ENCODE measurements at regions not wholly inside any gene's neighbourhood (a gene's known extent, or its start where the extent isn't known, plus 50 kb on each side); places are given as distances from the start of the nearest gene placed in this dataset.
A peak's percentile ranks its signal among the peaks of the same experiment; 100 is the strongest.

DNA sequence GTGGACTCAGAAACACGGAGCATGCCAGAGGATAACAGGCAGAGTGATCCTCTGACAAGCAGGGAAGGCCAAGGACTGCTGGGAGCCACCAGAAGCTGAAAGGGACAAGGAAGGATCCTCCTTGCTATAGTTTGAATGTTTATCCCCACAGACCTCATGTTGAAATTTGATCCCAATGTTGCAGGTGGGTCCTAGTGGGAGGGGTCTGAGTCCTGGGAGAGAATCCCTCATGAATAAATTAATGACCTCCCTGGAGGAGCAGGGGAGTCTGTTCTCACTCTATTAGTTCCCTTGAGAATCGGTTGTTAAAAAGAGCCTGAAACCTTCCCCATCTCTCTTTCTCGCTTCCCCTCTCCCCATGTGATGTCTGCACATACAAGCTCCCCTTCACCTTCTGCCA lies 124.4 kb downstream of the FBXO15 start:
- no peak for DNase-seq

DNA sequence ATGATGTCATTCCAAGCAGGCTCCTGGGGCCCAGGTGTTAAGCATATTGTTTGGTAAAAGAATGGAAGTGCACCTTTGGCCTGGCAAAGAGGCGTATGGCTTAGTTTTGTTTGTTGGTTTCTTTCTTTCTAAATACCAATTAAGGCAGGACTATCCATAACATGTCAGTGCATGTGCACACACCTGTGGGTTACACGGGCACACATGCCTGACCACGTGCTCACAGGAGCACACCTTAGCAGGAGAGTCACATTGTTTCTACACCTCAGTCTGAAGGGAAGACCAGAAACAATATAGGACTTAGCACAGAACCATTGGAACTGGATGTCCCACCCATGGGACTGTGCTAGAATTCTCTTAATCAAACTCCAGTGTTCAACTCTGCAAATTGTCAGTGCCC lies 127.8 kb downstream of the FBXO15 start:
- no peak for DNase-seq

DNA sequence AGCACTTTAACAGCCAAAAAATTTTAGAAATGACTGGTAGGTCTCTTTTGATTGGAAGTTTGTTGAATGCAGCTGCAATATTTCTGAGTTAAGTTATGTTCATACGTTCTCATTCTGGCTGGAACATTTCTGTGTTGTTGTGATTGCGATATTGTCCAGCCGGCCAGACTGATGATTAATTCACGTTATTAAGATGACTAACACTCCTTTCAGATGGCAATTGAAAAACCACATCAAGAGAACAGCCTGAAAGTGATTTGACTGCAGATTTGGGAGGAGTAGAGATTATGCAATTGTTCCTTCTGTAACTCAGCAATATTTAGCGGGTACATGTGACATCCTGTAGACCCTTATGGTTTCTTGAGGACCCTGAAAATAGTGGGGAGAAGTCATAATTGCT lies 133.7 kb downstream of the FBXO15 start:
- DNase-seq: peak; percentile 38

DNA sequence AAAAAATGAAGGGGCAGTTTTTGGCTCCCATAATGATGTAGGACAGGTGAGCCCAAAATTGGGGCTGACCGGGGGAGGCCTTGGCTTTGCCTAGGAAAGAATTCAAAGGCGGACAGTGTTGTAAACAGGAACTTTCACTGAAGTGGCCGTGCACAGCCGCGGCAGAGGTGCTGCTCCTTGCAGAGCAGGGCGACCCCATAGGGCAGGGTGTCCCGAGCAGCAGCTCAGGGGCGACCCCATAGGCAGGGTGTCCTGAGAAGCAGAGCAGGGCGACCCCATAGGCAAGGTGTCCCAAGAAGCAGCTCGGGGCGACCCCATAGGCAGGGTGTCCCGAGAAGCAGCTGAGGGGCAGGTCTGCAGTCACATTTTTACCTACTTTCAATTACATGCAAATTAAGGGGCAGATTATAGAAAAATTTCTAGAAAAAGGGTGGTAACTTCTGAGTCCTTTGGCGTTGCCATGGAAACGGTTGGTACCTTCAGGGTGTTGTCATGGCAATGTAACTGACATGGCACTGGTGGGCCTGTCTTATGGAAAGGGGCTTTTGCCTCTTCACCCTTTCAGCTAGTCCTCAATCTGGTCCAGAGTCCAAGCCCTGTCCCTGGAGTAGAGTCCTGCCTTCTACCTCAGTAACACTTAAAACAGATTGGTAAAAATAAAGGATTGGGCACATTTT lies 134.5 kb downstream of the FBXO15 start:
- no peak for DNase-seq

DNA sequence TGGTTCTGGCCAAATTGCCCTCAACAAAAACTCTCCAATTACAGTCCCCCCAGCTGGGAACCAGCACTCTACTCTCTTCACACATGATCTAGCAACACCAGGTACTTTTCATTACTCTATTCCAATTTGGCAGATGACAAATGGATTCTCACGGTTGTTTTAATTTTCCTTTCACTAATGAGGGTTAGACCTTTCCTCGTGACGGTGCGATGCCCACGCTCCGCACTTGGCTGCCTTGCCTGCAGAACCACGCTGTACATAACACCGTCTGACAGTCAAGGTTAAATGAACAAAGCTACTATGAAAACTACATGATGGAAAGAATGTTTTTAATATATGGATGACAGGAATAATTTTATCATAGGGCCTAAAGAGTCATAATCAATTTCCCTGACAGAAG lies 141.5 kb downstream of the FBXO15 start:
- no peak for DNase-seq

DNA sequence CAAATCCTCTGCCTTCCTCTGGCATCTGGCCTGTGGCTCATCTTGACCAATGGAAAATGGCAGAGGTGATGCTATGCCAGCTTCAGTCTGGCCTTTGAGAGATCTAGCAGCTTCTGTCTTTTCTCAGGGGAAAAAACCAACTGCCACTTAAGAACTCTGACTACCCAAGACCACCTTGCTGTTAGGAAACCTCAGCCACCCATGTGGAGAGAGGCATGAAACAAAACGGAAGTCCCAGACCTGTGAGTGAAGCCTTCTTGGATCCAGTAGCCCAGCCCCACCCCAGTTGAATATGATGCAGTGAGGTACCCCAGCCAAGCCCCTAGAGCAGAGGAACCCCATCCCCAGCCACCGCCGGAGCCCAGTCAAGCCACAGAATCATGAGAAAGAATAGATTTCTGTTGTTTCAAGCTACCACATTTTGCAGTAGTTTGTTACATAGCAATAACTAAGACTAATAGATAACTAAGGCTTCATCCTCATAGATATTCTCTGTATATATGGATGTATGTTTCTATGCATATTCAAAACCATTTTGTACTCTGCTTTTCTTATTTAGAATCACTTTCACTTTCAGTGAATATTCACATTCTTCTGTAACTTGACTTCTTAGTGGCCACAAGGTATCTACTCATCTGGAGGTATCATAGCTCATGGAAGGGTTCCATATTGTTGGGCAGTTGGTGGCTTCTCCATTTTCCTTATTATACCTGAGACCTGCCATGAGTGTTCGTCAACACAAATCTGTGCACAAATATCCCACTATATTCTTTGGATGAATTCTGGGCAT lies 142.1 kb downstream of the FBXO15 start:
- DNase-seq: no peak

DNA sequence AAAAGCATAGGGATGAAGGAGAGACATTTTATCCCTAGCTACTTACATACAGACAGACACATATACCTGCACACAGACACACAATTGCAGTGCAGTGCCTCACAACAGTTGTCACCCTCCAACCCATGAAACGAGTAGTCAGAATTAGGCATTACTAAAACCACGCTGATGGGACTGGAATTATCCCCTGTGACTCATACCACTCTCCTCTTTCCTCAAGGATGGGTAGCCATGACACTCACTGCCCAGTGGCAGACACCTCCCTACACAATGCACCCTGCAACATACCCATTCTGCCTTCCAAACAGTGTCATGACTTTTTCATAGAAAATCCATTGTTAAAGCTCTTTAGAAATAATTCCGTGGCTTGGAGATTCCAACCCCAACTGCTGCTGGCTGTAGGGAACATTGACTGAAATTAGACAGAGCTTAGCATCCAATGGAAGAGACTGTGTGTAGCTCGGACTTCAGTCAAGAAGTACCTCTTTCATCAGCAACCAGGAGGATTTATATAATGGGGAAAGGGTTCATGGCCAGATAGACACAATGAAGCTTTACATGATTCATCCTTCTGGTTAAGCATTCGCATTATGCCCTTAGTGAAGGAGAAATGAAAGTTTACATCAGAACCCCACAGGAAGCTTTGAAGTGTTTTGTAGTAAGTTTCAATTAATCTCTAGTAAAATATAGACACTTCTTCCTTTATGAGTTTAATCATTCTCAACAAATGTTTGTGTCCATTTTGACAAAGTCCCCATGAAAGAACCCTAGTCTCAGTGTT lies 155.2 kb downstream of the FBXO15 start:
- no peak for DNase-seq

DNA sequence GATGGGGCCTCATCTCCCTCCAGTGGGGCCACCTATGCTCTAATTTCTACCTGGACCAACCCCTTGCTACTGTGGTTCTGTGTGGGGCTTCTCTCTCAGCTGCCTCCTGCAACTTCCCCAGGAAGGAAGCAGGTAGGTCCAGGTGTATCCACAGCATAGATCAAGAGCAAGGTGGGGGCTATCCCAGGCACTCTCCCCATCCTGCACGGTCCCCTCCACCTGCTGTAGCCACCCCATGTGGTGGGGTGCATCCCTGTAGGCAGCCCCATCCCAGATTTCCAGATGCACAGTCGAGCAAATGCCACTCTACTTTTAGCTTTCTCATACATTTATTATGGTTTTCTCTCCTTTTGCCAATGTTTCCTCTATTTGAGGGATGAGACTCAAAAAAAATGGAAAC lies 156.1 kb downstream of the FBXO15 start:
- DNase-seq: no peak

DNA sequence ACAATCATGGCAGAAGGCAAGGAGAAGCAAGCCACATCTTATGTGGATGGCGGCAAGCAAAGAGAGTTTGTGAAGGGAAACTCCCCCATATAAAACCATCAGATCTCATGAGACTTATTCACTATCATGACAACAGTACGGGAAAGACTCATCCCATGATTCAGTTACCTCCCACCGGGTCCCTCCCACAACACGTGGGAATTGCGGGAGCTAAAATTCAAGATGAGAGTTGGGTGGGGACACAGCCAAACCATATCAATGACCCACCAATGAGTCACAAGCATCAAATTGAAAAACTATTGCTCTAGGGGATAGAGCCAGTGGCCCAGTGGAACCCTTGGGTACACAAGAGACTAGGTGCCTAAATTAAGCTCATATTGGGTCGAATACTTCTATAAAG lies 157.4 kb downstream of the FBXO15 start:
- no peak for DNase-seq

DNA sequence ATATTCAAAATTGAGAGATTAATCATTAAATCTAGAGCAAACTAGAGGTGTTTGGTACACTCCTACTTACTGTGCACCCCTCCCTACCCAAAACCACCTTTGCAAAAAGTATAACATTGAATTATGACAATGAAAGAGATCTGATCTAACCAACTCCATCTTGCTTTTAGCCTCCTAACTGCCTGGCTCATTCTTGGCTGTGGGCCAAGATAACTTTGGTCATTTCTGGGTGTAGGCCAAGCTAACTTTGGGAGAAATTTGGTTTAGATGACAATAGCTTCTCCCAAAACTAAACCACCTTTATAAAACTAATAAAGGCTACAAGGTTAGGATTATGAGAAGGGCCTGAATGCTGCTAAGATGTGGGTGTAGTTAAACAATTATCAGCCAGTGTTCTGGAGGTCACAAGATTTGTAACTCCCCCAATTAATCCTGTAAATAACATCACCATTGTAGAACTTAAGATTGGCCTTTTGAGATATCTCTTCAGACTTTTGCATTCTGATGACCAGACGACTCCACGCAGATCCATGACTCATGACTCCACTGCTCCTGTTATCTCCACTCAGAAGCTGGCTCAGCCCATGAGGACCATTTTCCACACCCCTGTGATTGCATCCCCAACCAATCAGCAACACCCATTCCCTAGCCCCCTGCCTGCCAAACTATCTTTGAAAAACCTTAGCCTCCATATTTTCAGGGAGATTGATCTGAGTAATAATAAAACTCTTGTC lies 160.2 kb downstream of the FBXO15 start:
- DNase-seq: peak; percentile 21

DNA sequence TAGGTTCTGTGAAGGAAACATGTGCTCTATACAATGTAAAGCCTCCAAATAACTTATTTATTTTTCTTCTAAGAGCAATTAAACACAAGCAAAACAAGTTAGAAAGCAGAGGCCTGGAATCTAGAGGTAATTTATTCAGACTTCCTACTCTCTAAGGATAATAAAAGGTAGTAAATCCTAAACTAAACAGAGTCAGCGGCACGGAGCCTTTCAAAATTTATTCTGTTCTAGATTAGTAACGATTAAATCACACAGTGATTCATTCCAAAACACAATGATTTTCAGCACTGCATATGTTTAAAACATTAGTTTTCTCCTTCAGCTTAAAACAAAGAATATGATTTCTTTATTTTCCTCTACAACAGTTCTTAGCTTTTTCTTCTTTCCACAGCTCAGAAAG lies 160.9 kb downstream of the FBXO15 start:
- DNase-seq: no peak

DNA sequence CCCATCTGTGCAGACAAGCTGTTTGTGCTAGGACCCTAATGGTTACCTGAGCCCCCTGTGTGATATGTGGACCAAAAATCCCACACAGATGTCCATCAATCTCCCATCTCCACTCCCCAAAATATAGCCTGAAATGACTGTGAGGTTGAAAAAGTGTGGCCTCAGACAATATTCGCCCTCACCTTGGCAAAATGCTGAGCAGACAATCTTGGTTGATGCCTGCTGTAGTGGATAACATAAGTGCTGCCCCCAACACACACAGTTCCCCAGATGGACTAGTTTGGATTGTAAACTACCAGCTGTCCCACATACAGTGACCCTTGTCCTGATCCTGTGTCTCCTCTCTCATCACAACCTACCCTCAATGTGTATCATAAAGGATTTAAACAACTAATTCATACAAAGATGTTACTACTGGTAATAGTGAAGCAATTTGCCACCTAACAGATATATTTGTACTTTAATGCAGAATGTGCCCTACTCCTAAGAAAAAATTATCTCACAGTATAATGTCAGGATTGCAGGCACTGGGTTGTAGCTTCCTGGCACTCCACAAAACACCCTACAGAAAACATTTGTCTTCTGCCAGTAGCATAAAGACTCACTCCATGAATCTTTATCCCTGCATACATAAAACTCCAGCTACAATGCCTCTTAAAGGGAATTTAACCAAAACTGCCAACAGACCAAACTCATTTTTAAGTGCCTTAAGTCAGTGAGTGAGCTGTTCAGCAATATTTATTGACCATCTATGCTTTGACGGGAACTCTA lies 161.6 kb downstream of the FBXO15 start:
- no peak for DNase-seq

DNA sequence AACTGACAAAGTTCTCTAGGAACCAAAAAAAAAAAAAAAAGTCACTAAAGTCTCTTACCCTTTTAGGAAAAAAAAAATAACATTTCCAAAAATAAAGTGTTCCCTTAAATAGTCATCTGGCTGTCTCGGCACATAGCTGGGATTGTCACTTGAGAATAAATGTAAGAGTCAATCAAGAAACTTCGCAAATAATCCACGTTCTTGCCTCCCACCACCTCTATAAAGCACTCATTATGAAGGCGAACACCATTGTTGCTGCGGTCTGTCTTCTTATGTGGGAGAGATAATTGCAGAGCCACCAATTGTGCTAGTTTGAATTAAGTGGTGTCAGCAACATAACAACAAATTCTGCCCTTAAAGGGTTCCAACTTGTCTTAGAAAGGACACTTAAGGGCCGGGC lies 163.7 kb downstream of the FBXO15 start:
- no peak for DNase-seq

DNA sequence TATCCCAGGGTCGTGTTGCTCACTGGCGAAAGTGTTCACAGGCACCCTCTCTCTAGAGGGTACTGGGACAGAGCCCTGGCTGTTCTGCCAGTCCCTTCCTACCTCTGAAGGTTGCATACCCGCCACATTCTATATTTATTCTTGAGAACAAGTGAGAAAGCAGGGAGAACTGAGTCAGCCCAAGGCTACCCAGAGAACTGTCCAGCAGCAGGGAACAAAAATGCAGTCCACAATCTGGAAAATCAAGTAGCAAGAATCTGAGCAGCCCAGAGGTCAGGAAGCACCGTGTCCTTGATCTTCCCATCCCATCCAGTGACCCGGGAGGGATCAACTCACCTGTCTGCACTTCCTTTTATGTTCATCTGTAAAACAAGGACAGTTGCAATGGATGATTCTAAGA lies 164.1 kb downstream of the FBXO15 start:
- DNase-seq: no peak

DNA sequence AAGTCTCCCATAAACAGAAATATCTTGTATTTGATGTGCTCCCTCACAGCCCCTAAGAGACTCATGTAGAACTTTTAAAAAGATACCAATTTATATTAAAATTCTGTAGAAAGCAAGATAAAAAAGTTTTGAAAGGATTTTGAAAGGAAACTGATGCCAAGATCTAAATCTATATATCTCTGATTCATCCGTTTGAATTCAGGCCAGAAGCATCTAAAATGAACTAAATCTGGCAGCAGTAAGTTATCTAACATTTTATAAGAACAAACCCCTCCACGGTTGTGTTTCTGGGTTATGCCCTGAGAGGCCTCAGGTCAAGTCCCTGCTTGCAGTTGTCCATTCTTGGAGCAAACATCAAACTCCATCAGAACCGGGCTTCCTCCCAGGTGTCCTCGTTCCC lies 165.8 kb downstream of the FBXO15 start:
- DNase-seq: no peak

DNA sequence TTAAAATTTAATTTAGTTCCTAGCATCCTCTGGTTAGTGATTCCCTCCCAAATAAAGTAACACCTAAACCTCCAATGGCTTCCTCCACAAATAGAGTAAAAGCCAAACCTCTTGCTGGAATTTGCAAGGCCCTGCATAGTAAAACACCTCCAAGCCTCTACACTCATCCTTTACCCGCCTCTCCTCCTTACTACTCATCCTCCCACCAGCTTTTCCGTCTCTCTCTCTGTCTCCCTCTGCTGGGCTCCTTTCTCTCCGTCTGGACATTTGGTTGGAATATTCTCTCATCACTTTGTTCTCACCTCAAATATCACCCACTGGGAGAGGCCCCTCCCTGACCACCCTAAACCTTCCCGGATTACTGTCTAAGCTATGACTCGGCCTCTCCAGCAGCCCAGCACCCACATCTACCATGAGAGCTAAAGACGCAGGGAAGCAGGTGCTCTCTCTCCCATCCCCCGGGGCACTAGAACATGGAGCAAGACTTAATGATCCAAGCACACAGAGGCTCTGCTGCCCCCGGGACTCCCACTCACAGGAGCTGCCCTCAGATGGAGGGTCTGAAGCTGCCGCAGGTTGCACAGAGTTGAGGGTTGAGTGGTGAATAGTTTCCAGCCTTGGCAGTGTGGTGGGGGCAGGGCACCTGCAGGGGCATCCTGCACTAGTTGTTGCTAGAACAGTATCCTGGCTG lies 167.2 kb downstream of the FBXO15 start:
- peak; percentile 22 for DNase-seq

DNA sequence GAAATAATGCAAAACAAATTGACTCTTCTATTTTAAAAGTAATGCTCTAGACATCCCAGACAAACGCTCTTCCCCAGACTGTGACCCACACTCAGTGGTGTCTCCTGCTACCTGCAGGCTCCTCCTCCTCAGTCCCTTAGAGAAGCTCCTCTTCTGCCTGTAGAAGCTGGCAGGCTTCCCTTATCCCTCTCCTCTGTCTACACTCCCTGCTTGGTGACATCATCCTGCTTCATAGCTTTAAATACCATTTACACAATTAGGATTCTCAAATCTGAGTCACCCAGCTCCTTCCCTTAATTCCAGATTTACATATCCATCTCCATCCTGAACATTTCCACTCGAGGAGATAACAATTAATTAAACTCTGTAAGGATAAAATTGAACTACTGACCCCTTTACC lies 167.9 kb downstream of the FBXO15 start:
- peak; percentile 54 for DNase-seq

DNA sequence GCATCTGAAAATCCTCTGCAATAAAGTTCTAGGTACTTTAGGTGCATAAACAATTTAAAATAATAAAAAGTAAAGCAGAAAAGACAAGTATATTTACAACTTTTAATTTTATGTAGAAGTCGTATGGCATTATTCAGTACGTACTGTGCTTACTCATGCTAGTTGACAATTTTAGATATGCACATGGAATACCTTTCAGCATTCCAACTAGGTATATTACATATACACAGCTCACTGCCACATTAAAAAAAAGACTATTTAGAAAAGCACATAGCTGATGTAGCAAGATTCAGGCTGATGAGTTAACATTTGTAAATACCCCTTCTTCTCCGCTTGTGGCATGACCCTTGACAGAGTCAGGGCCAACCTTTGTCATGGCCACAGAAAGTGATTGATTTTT lies 171.2 kb downstream of the FBXO15 start:
- DNase-seq: no peak

DNA sequence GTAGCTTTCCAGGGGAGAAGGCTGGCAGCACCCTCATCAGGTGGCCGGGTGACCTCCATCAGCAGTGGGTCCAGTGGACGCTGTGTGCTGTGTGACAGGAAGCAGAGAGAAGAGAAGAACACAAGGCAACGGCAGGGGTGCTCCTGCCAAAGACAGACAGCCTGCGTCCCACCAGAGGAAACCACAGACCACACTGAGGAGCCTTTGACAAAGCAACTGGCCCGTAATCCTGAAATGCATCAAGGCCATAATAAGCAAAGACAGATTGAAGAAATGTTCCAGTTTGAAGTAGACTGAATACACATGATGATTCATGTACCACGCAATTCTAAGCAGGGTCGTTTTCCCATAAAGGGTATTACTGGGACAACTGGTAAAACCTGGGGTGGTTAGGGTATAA lies 172.4 kb downstream of the FBXO15 start:
- DNase-seq: peak; percentile 30

DNA sequence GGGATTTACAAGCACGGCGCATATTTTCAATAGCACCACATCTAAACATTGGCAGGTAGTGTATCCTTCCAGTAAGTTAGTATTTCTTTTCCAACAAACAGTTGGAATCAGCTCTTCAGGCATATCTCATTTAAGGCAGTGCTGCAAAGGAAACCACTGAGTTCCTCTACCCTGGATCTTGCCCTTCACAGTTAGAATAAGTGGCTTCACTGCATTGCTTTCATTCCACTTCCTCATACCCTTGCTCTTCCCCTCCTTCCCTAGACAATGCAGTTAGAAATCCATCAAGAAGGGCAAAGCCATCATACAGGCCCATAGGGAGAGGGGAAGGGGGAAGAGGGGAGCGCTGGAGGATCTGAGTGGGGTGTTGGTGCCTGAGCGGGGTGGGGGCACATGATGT lies 173.7 kb downstream of the FBXO15 start:
- no peak for DNase-seq

DNA sequence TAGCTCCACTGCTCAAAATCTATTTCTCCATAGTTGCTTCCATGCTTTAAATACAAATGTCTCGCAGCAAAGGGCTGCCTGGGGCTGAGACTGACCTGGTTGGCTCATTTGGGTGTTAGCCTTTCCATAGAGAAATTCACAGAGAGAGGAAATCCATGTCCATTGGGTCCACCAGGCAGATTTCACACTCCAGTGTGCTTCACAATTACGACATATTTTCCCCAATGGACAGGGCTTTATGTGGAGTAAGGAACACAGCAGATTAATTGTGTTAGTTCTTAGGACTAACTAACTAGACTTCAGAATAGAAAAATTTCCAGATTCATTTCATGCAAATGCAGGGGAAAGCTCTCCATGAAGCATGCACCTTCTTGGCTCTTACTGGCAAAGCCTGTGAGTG lies 180.7 kb downstream of the FBXO15 start:
- no peak for DNase-seq

DNA sequence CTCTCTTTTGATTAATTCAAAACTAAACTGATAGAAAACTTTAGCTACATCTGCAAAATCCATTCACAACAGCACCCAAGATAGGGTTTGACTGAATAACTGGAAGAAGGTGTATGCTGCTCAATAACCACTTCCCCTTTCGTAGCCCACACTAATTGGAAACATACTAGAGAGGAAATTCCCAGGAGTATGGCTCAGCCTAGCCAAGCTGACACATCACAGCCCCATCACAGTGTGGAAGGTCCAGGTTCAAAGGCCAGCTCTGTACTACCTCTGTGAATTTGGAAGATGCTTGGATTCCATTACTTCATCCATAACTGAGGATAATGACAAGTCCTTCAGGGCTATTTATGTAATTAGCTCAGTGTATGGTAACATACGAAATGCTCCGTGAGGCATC lies 185.4 kb downstream of the FBXO15 start:
- peak; percentile 34 for DNase-seq
